Activated CD8-positive, alpha-beta T cell treated with anti-CD3 and anti-CD28 coated beads, Interleukin-2, amount 10 ng/mL, durations not matched to agents 7 days and 5 days (primary cell): ENCODE measurements at regions not wholly inside any gene's neighbourhood (a gene's known extent, or its start where the extent isn't known, plus 50 kb on each side); places are given as distances from the start of the nearest gene placed in this dataset.

Experiments used
- ATAC-seq: fragments of 150-1000 bp; cut with Tn5 transposase; one replicate; pipeline ENCODE4 v1.10.0; 2021; ENCODE audit warnings: moderate library complexity
- CTCF ChIA-PET: fragments of 350-600 bp; sonication (Branson Sonifier 250); formaldehyde crosslinking; loops from one replicate; lab custom pipeline; 2021; ENCODE audit warnings: antibody characterized with exemption; lab: Charles Lee
- POLR2A ChIA-PET: fragments of 350-600 bp; sonication (Branson Sonifier 250); formaldehyde crosslinking; loops from one replicate; lab custom pipeline; 2021; ENCODE audit warnings: antibody characterized with exemption; lab: Charles Lee
- DNase-seq: peaks from one replicate; pipeline ENCODE4 v3.0.0-alpha.2; 2020
- H3K27ac Mint-ChIP-seq: one replicate; pipeline ENCODE4 v1.8.0; 2021; ENCODE audit warnings: mild to moderate bottlenecking, mixed read lengths
- H3K27me3 Mint-ChIP-seq: one replicate; pipeline ENCODE4 v1.8.0; 2021; ENCODE audit warnings: low read depth, mixed read lengths
- H3K36me3 Mint-ChIP-seq: one replicate; pipeline ENCODE4 v1.8.0; 2021; ENCODE audit warnings: low read depth, mixed read lengths
- H3K4me1 Mint-ChIP-seq: one replicate; pipeline ENCODE4 v1.8.0; 2021; ENCODE audit warnings: low read depth, mixed read lengths
- H3K4me3 Mint-ChIP-seq: one replicate; pipeline ENCODE4 v1.8.0; 2021; ENCODE audit warnings: mild to moderate bottlenecking, mixed read lengths
- H3K9me3 Mint-ChIP-seq: one replicate; pipeline ENCODE4 v1.8.0; 2022; ENCODE audit warnings: mixed read lengths; ENCODE audit not compliant: insufficient read depth

DNA sequence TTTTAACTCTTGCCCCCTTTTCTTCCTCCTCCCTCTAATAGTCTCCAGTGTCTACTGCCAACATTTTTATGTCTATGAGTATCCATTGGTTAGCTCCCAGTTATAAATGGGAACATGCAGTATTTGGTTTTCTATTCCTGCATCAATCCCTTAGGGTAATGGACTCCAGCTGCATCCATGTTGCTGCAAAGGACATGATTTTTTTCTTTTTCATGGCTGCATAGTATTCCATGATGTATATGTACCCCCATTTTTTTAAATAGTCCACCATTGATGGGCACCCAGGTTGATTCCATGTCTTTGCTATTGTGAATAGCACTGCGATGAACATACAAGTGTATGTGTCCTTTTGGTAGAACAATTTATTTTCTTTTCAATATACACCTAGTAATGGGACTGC, 993.7 kb downstream of the EFNA5 start:
- no peak for DNase-seq
- Mint-ChIP-seq H3K27me3 (no peaks in the 10 kb centered on the region), H3K27ac (no peak overlapping the region), H3K9me3 (peaks cover 8% of the 10 kb centered on the region), H3K4me1 (no peaks in the 10 kb centered on the region), H3K36me3 (no peaks in the 10 kb centered on the region), H3K4me3 (no peak overlapping the region)
- no peak for ATAC-seq
- POLR2A ChIA-PET: no interaction called here
- CTCF ChIA-PET: no interaction called here

GRCh38 chr5:106675687-106676086, 995.0 kb downstream of the EFNA5 start:
- no peaks in the 10 kb centered on the region for H3K36me3 Mint-ChIP-seq
- ChIA-PET CTCF (no interaction called here), POLR2A (no interaction called here)
- H3K4me1 Mint-ChIP-seq: no peaks in the 10 kb centered on the region
- H3K27ac Mint-ChIP-seq: no peak overlapping the region
- ATAC-seq (no peak), DNase-seq (no peak)
- no peaks in the 10 kb centered on the region for H3K27me3 Mint-ChIP-seq
- peaks cover 8% of the 10 kb centered on the region for H3K9me3 Mint-ChIP-seq
- no peak overlapping the region for H3K4me3 Mint-ChIP-seq

DNA sequence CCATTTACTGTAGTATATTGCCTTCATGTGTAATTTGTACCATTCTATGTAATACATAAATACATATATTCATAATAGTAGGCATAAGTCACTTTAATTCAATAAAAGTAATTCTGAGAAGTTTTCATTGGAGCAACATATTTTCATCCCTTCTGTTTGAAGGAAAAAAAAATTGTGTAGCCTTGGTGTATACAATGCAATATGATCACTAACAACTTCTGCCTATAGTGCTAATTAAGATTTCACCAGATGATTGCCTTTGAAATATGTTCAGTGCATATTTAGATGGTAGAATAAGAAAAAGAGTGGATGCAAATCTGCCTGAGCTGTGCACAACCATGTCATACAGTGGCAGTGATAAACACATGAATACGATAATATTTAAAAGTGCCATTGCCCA, 996.8 kb downstream of the EFNA5 start:
- no peaks in the 10 kb centered on the region for H3K36me3 Mint-ChIP-seq
- DNase-seq (no peak), ATAC-seq (no peak)
- peaks cover 8% of the 10 kb centered on the region for H3K9me3 Mint-ChIP-seq
- ChIA-PET CTCF (no interaction called here), POLR2A (no interaction called here)
- no peaks in the 10 kb centered on the region for H3K27me3 Mint-ChIP-seq
- H3K4me1 Mint-ChIP-seq: no peaks in the 10 kb centered on the region
- no peak overlapping the region for H3K4me3 Mint-ChIP-seq
- H3K27ac Mint-ChIP-seq: no peak overlapping the region

DNA sequence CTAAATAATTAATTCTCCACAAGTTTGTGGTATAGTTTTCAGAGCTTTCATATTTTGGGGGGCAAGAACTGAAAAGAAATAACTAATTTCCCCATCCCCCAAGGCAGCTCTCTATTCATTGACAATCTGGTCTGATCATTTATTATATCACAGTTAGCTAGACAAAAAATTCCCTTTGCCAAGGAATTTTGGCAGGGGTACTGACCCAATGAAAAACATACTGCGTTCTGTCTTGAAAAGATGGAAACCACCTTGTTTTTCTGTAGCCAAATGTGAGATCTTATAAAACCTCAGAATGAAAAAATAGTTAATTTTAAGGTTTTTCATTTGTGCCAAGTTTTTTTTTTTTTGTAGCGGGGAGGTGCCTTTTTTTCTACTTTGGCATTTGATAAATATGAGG, 1008.9 kb downstream of the EFNA5 start:
- ChIA-PET POLR2A (no interaction called here), CTCF (no interaction called here)
- Mint-ChIP-seq H3K27me3 (no peaks in the 10 kb centered on the region), H3K4me3 (no peak overlapping the region), H3K27ac (no peak overlapping the region), H3K4me1 (no peaks in the 10 kb centered on the region), H3K36me3 (no peaks in the 10 kb centered on the region), H3K9me3 (peaks cover 10% of the 10 kb centered on the region)
- no peak for DNase-seq
- ATAC-seq: no peak

DNA sequence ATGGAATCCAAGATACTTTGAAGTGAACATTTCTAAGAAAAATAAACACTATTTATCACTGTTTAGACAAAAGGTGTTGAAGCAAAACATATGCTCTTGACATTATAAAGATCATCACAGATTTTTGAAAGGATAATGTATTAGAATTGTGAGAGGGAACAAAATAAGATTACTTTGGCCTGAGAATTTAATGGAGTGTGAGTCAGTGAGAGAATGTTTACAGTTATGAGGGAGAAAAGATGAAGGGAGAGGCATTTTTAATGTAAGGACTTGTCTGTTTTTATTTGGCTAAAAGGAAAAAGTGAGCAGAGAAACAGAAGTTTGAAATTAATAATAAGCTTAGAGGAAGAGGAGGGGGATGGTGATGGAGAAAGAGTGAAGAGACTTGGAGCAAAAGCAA, 1010.1 kb downstream of the EFNA5 start:
- no peaks in the 10 kb centered on the region for H3K36me3 Mint-ChIP-seq
- H3K27me3 Mint-ChIP-seq: no peaks in the 10 kb centered on the region
- no peaks in the 10 kb centered on the region for H3K4me1 Mint-ChIP-seq
- ATAC-seq (no peak), DNase-seq (no peak)
- H3K9me3 Mint-ChIP-seq: peaks cover 10% of the 10 kb centered on the region
- POLR2A ChIA-PET: no interaction called here
- no peak overlapping the region for H3K4me3 Mint-ChIP-seq
- no peak overlapping the region for H3K27ac Mint-ChIP-seq
- CTCF ChIA-PET: no interaction called here

GRCh38 chr5:106658150-106658549, 1012.6 kb downstream of the EFNA5 start:
- no peak for ATAC-seq
- DNase-seq: no peak
- H3K27ac Mint-ChIP-seq: no peak overlapping the region
- no peaks in the 10 kb centered on the region for H3K36me3 Mint-ChIP-seq
- no peak overlapping the region for H3K4me3 Mint-ChIP-seq
- ChIA-PET POLR2A (no interaction called here), CTCF (no interaction called here)
- H3K9me3 Mint-ChIP-seq: peaks cover 11% of the 10 kb centered on the region
- H3K27me3 Mint-ChIP-seq: no peaks in the 10 kb centered on the region
- no peaks in the 10 kb centered on the region for H3K4me1 Mint-ChIP-seq

DNA sequence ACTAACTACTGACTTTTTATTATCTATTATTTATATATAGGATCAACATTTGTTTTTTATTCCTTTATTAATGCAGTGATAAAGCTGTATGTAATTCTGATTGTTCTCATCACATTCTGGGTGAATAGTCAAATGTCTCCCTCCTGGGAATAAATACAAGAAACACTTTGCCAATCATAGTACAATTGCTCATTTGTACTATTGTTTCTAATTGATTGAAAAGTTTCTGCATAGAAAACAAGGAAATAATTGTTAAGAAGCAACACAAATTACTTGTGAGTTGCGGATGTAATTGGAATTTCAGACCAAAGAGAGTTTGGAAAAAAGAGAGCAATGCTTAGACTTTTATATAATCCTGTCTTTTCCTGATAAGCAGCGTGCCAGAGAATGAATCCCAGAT, 1013.9 kb downstream of the EFNA5 start:
- ATAC-seq: no peak
- H3K36me3 Mint-ChIP-seq: no peaks in the 10 kb centered on the region
- H3K27me3 Mint-ChIP-seq: no peaks in the 10 kb centered on the region
- ChIA-PET POLR2A (no interaction called here), CTCF (no interaction called here)
- no peaks in the 10 kb centered on the region for H3K4me1 Mint-ChIP-seq
- H3K4me3 Mint-ChIP-seq: no peak overlapping the region
- peaks cover 14% of the 10 kb centered on the region for H3K9me3 Mint-ChIP-seq
- DNase-seq: no peak
- no peak overlapping the region for H3K27ac Mint-ChIP-seq

DNA sequence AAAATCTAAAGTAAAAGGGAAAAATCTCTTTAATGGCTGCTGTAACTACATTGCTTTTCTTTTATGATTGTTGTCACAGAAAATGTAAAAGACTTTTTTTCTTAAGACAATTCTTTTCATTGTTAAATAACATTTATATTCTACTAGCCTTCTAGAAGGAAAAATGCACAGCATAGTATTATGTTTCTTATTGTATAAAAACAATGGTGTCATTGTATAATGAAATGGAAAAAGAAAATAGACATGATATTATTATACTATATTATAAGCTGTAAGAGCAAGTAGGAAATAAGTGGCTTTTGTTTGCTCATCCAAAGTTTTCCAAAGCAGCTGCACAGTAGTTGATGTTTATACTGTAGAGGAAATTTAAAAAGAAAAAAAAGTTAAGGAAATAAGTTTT, 1021.7 kb downstream of the EFNA5 start:
- DNase-seq (no peak), ATAC-seq (no peak)
- ChIA-PET POLR2A (no interaction called here), CTCF (no interaction called here)
- Mint-ChIP-seq H3K4me3 (no peak overlapping the region), H3K27me3 (no peaks in the 10 kb centered on the region), H3K9me3 (peaks cover 10% of the 10 kb centered on the region), H3K36me3 (no peaks in the 10 kb centered on the region), H3K27ac (no peak overlapping the region), H3K4me1 (no peaks in the 10 kb centered on the region)

DNA sequence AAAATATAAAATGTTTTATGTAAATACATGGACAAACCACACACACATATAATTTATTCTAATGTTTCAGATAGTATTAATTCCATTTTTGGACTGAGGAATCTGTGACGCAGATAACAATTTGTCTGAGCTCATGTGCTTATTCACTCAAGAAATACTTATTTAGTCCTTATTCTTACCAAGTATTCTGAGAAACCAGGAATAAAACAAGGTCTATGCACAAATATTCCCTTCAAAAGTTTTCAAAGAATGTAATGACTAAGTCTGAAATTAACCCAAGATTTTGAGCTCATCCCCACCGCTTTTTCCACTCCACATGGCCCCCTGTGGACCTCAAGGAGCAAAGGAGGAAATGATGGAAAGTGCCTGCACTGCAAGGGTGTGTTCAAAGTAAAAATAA, 1022.3 kb downstream of the EFNA5 start:
- H3K9me3 Mint-ChIP-seq: peaks cover 8% of the 10 kb centered on the region
- H3K4me3 Mint-ChIP-seq: no peak overlapping the region
- DNase-seq: no peak
- ATAC-seq: no peak
- H3K4me1 Mint-ChIP-seq: no peaks in the 10 kb centered on the region
- H3K36me3 Mint-ChIP-seq: no peaks in the 10 kb centered on the region
- ChIA-PET CTCF (no interaction called here), POLR2A (no interaction called here)
- no peak overlapping the region for H3K27ac Mint-ChIP-seq
- H3K27me3 Mint-ChIP-seq: no peaks in the 10 kb centered on the region

GRCh38 chr5:106646106-106646505, 1024.6 kb downstream of the EFNA5 start:
- no peak for DNase-seq
- H3K9me3 Mint-ChIP-seq: peaks cover under 1% of the 10 kb centered on the region
- CTCF ChIA-PET: no interaction called here
- H3K4me3 Mint-ChIP-seq: no peak overlapping the region
- no peak for ATAC-seq
- POLR2A ChIA-PET: no interaction called here
- H3K27me3 Mint-ChIP-seq: no peaks in the 10 kb centered on the region
- no peaks in the 10 kb centered on the region for H3K36me3 Mint-ChIP-seq
- H3K4me1 Mint-ChIP-seq: no peaks in the 10 kb centered on the region
- no peak overlapping the region for H3K27ac Mint-ChIP-seq

DNA sequence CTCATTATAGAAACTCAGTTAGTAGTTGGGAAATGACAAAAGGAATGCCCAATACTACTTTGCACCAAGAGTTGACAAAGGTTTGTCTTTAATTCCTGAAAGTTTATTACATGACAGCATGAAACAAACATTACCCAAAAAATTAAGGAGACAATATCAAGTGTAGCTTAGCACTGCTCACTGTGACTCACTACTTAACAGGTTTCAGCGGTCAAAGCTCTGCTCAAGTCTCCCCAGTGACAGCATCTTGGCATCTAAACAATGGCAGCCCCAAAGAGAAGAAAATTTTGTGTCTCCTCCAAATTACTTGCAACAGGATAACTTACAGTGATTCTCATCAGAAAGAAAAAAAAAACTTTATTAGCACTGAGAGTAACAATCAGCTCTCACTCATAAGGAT, 1030.2 kb downstream of the EFNA5 start:
- POLR2A ChIA-PET: no interaction called here
- peaks cover 12% of the 10 kb centered on the region for H3K9me3 Mint-ChIP-seq
- no peak overlapping the region for H3K4me3 Mint-ChIP-seq
- no peaks in the 10 kb centered on the region for H3K27me3 Mint-ChIP-seq
- no peak for ATAC-seq
- H3K27ac Mint-ChIP-seq: no peak overlapping the region
- DNase-seq: no peak
- CTCF ChIA-PET: no interaction called here
- H3K36me3 Mint-ChIP-seq: no peaks in the 10 kb centered on the region
- no peaks in the 10 kb centered on the region for H3K4me1 Mint-ChIP-seq

DNA sequence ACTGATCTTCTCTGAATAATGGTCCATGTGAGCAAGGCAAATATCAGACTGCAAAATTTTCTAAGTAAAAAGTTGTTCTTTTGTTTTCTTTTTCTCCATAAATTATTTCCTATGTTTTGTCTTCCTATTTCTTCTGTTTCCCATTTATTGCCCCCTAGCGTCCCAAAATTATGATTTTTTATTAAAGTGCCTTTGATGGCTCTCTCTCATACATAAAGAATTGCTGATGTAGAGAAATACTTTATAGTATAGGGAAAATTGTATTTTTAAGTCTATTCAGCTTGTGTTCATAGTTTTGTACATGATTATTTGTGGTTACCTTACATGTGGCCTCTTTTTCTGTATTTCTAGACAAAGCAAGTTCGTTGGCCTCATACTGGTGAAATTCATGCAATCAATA, 1031.2 kb downstream of the EFNA5 start:
- DNase-seq (no peak), ATAC-seq (no peak)
- H3K27me3 Mint-ChIP-seq: no peaks in the 10 kb centered on the region
- H3K4me3 Mint-ChIP-seq: no peak overlapping the region
- ChIA-PET POLR2A (no interaction called here), CTCF (no interaction called here)
- H3K9me3 Mint-ChIP-seq: peaks cover 12% of the 10 kb centered on the region
- no peaks in the 10 kb centered on the region for H3K4me1 Mint-ChIP-seq
- H3K36me3 Mint-ChIP-seq: no peaks in the 10 kb centered on the region
- no peak overlapping the region for H3K27ac Mint-ChIP-seq

DNA sequence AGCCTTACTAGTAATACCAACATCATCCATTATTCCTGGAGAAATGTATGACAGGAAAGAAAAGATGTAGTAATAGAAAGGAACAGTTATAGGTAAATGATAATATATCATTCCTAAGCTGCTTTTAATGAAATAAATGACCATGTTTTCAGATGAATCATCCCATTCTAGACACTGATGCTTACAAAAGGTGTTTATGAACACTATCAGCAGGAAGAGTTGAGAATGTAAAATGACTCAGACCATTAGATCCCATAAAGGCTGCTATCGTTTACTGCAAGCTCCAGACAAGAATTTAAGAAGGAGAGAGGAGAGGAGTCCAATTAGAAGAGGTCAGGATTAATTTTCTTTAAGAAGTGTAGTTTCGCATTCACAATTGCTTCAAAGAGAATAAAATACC, 1033.5 kb downstream of the EFNA5 start:
- H3K27me3 Mint-ChIP-seq: no peaks in the 10 kb centered on the region
- H3K4me1 Mint-ChIP-seq: no peaks in the 10 kb centered on the region
- DNase-seq (no peak), ATAC-seq (no peak)
- ChIA-PET POLR2A (no interaction called here), CTCF (no interaction called here)
- H3K4me3 Mint-ChIP-seq: no peak overlapping the region
- no peaks in the 10 kb centered on the region for H3K36me3 Mint-ChIP-seq
- H3K27ac Mint-ChIP-seq: no peak overlapping the region
- H3K9me3 Mint-ChIP-seq: peaks cover 18% of the 10 kb centered on the region
